Urinary bladder (tissue), 3 donors: ENCODE measurements at regions not wholly inside any gene's neighbourhood (a gene's known extent, or its start where the extent isn't known, plus 50 kb on each side); places are given as distances from the start of the nearest gene placed in this dataset.

Experiments
- DNase-seq: peaks from one replicate; pipeline ENCODE4 v3.0.0-alpha.2; 2015; ENCODE audit errors: extremely low spot score
- H3K27ac ChIP-seq: one replicate; pipeline ENCODE4 v1.5.1; 2013; ENCODE audit warnings: low read depth, mild to moderate bottlenecking, moderate library complexity
- H3K36me3 ChIP-seq: one replicate; pipeline ENCODE4 v1.6.1; 2013; ENCODE audit warnings: mild to moderate bottlenecking, moderate library complexity; ENCODE audit not compliant: insufficient read depth
- H3K4me1 ChIP-seq: one replicate; pipeline ENCODE4 v1.6.1; 2013; ENCODE audit warnings: mild to moderate bottlenecking, moderate library complexity; ENCODE audit not compliant: insufficient read depth
- H3K4me3 ChIP-seq: one replicate; pipeline ENCODE4 v1.5.1; 2013; ENCODE audit warnings: low read depth, low read length
- WGBS: extraction: QIAGEN DNeasy Blood & Tissue Kit; methylation state at CpG from one replicate; pipeline ENCODE4 v1.1.7; 2013; 5-methylcytosine and 5-hydroxymethylcytosine counted together
- donor health status: healthy with polysubstance abuse.
- donor health status: healthy.

DNA sequence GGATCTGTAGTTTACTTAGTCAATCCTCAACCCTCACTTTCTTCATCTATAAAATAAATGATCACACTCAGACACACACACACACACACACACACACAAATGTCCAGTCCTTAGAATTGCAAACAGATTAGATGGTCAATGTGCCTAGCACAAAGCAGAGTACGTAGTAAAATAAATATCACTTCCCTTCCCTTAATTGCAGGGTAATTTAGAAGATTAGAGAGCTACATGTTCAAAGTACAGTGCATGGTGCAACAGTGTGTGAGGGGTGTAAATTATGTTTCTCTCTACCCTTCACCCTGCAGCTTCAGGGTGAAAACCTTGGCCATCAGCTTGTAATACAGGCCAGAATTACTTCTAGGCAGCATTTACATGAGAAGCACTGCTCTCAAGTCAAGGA, 187.0 kb upstream of the GHITM start:
- Histone ChIP-seq H3K36me3 (no peaks in the 10 kb centered on the region), H3K27ac (no peak overlapping the region), H3K4me3 (no peak overlapping the region), H3K4me1 (no peaks in the 10 kb centered on the region)
- 43% methylated on average over 1 of the region's 1 CpG for WGBS
- DNase-seq = no peak

- 48% methylated on average over 2 of the region's 2 CpGs for WGBS
- no peak overlapping the region for H3K4me3 ChIP-seq
- no peaks in the 10 kb centered on the region for H3K4me1 ChIP-seq
- H3K36me3 ChIP-seq = no peaks in the 10 kb centered on the region
- DNase-seq = no peak
- H3K27ac ChIP-seq = no peak overlapping the region
Measured at GRCh38 chr10:83953589-83953988, 185.7 kb upstream of the GHITM start.

DNA sequence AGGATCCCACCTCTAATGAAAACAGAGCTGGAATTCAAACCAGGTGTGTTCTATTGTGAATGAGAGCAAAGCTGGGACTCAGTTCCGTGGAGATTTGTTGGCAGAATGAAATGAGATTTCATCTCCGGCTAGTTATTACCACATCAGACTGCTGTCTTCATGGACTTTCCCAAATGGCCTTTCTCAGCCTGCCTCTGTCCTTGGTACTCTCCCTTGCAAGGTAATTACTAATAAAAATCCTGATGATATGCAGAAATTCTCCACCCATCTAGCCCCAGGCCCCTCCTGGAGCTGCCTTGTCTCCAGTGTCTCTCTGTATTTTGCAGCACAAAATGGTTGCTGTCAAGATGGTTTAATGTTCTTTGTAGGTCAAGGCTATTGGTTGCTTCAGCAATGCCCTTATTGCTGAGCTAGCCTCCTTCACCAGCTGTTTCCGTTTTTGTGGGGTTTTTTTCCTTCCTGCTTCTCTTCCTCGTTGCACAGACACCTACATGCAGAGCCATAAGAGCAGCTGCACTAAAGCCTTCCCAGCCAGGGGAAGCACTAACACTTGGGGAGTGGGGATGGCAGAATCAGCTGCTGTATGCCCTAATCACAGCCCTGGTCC, 185.0 kb upstream of the GHITM start:
- WGBS = 37% methylated on average over 4 of the region's 4 CpGs
- no peaks in the 10 kb centered on the region for H3K36me3 ChIP-seq
- no peaks in the 10 kb centered on the region for H3K4me1 ChIP-seq
- H3K27ac ChIP-seq = no peak overlapping the region
- DNase-seq = no peak
- H3K4me3 ChIP-seq = no peak overlapping the region

DNA sequence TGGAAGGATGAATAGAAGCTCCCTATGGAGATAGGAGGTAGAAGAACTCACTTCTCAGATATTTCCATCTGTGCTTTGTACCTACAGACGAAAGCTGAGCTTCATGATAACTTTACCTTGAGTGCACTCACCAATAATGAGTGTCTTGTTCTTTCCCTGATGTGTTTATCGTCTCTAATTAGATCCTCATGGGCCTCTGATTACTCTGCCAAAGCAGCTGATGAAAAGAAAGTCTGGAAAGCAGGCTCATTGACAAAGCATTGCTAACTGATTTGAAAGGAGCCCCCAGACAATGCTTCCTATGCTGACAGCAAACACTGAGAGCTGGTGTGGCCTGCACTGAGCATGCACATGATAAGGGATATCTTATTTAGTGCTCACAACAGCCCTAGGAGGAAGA, 183.9 kb upstream of the GHITM start:
- WGBS = 45% methylated on average over 2 of the region's 2 CpGs
- Histone ChIP-seq H3K4me1 (no peaks in the 10 kb centered on the region), H3K4me3 (no peak overlapping the region), H3K36me3 (no peaks in the 10 kb centered on the region), H3K27ac (no peak overlapping the region)
- no peak for DNase-seq

- 70% methylated on average over 4 of the region's 4 CpGs for WGBS
- Histone ChIP-seq H3K27ac (no peak overlapping the region), H3K36me3 (no peaks in the 10 kb centered on the region), H3K4me3 (no peak overlapping the region), H3K4me1 (no peaks in the 10 kb centered on the region)
- DNase-seq = no peak
Measured at GRCh38 chr10:83957168-83957947, 182.0 kb upstream of the GHITM start.

- DNase-seq = no peak
- Histone ChIP-seq H3K4me1 (no peaks in the 10 kb centered on the region), H3K36me3 (no peaks in the 10 kb centered on the region), H3K27ac (no peak overlapping the region), H3K4me3 (no peak overlapping the region)
- WGBS = 67% methylated on average over 3 of the region's 3 CpGs
Measured at GRCh38 chr10:83959328-83959727, 180.0 kb upstream of the GHITM start.

DNA sequence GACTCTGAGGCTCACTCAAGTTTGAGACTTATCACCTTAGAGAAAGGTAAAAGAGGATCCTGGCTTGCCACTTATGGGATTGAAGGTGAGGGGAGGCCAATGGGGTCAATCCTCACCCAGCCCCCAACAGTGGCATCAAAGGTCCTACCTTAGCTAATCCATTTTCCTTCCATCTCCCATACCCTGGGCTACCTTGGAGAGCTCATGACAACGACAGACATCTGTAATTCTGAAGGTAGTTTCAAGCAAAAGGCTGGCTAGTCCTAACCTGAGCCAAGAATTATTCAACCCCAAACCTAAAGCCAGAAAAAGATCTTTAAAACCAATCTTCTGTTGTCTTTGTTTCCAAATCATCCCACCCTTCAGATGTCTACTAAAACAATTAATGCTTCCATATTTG, 179.2 kb upstream of the GHITM start:
- DNase-seq = no peak
- Histone ChIP-seq H3K4me3 (no peak overlapping the region), H3K27ac (no peak overlapping the region), H3K36me3 (no peaks in the 10 kb centered on the region), H3K4me1 (no peaks in the 10 kb centered on the region)
- 70% methylated on average over 1 of the region's 1 CpG for WGBS

GRCh38 chr10:83961620-83962019, 177.7 kb upstream of the GHITM start:
- Histone ChIP-seq H3K4me1 (no peaks in the 10 kb centered on the region), H3K36me3 (no peaks in the 10 kb centered on the region), H3K27ac (no peak overlapping the region), H3K4me3 (no peak overlapping the region)
- no peak for DNase-seq

GRCh38 chr10:83963446-83963845, 175.9 kb upstream of the GHITM start:
- WGBS = 84% methylated on average over 3 of the region's 3 CpGs
- no peak for DNase-seq
- Histone ChIP-seq H3K4me3 (no peak overlapping the region), H3K4me1 (no peaks in the 10 kb centered on the region), H3K36me3 (no peaks in the 10 kb centered on the region), H3K27ac (no peak overlapping the region)

GRCh38 chr10:83965473-83965872, 173.8 kb upstream of the GHITM start:
- no peak for DNase-seq
- no peak overlapping the region for H3K27ac ChIP-seq
- 37% methylated on average over 2 of the region's 2 CpGs for WGBS
- H3K4me3 ChIP-seq = no peak overlapping the region
- no peaks in the 10 kb centered on the region for H3K4me1 ChIP-seq
- no peaks in the 10 kb centered on the region for H3K36me3 ChIP-seq

DNA sequence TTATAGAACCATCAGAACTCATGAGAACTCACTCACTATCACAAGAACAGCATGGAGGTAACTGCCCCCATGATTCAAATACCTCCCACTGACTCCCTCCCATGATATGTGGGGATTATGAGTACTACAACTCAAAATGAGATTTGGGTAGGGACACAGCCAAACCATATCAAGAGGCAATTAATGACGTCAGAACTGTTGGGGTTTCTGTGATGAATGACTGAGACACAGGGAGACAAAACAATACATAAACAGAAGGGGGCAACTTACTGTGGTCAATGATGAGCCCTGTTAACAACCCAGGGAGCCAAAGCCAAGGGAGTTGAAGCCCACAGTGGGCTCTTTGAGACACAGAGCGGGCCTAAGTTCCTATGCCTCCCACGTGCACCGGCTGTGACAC, 171.3 kb upstream of the GHITM start:
- H3K4me3 ChIP-seq = no peak overlapping the region
- DNase-seq = no peak
- 77% methylated on average over 4 of the region's 4 CpGs for WGBS
- no peak overlapping the region for H3K27ac ChIP-seq
- no peaks in the 10 kb centered on the region for H3K4me1 ChIP-seq
- no peaks in the 10 kb centered on the region for H3K36me3 ChIP-seq

- Histone ChIP-seq H3K36me3 (no peaks in the 10 kb centered on the region), H3K4me3 (no peak overlapping the region), H3K4me1 (no peaks in the 10 kb centered on the region), H3K27ac (no peak overlapping the region)
- no peak for DNase-seq
- 78% methylated on average over 5 of the region's 5 CpGs for WGBS
Measured at GRCh38 chr10:83978681-83979383, 160.5 kb upstream of the GHITM start.

DNA sequence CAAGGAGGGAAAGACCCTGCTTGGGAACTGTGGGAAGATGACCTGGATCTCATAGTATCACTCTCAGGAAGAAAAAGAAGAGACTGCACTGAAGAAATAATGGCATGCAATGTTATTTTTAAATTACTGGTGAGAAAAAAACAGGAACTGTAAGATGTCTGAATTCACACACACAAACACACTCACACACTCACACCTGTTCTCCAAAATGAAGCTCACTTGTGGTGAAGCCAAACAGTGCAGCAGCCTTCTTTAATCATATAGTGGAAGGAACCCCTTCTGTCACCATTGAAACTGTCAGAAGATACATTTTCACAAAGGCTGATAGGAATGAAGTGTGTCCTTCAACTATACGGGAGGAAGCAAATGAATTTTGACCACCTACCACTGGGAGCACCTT, 156.5 kb upstream of the GHITM start:
- Histone ChIP-seq H3K4me1 (no peaks in the 10 kb centered on the region), H3K36me3 (no peaks in the 10 kb centered on the region), H3K4me3 (no peak overlapping the region), H3K27ac (no peak overlapping the region)
- WGBS = 60% methylated on average over 1 of the region's 1 CpG
- DNase-seq = no peak

DNA sequence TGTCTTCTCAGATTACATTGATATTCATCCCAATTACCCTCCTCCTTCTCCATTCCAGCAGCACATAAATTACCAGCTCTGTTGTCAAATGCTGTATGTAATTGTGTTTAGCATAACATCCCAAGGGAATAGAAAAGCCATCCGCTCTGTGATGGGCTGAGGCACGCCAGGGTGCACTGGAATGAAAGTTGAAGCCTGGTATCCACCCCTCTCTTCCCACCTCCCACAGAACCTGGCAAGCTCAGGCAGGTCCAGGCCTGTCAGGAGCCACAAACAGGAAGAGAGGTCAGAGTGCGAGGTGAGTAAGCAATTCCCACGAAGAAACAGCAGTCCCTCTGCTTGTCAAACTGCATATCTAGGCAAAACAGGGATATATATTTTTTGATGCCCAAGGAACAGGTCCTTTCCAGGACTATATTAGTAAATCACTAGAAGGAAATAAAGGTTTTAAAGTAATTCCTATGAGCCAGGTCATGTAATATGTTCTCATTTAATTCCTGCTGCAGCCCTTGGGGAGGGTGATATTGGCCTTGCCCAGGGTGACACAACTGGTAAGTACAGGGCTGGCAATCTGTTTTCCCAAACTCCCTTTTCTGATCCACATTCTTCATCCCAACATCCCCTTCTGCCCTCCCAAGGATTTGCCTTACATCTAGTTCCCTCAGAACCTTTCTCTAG, 155.6 kb upstream of the GHITM start:
- WGBS = 34% methylated on average over 4 of the region's 4 CpGs
- no peak overlapping the region for H3K4me3 ChIP-seq
- no peaks in the 10 kb centered on the region for H3K36me3 ChIP-seq
- no peak for DNase-seq
- no peak overlapping the region for H3K27ac ChIP-seq
- H3K4me1 ChIP-seq = no peaks in the 10 kb centered on the region
